Upper lobe of right lung (tissue), 1 donor: ENCODE measurements at regions not wholly inside any gene's neighbourhood (a gene's known extent, or its start where the extent isn't known, plus 50 kb on each side); places are given as distances from the start of the nearest gene placed in this dataset.

Experiments
- ATAC-seq: fragments of 200-7000 bp; cut with Tn5 transposase; one replicate; pipeline ENCODE4 v1.9.1; 2020; ENCODE audit warnings: mild to moderate bottlenecking, moderate library complexity
- DNase-seq: peaks from one replicate; pipeline ENCODE4 v3.0.0-alpha.2; 2020
- H3K27ac ChIP-seq: fragments of 200-600 bp; one replicate; pipeline ENCODE4 v1.8.0; 2022
- H3K27me3 ChIP-seq: fragments of 200-600 bp; one replicate; pipeline ENCODE4 v1.8.0; 2022; ENCODE audit warnings: mild to moderate bottlenecking
- H3K36me3 ChIP-seq: fragments of 200-600 bp; one replicate; pipeline ENCODE4 v1.8.0; 2022
- H3K4me1 ChIP-seq: fragments of 200-600 bp; one replicate; pipeline ENCODE4 v1.8.0; 2022
- H3K4me3 ChIP-seq: fragments of 200-600 bp; one replicate; pipeline ENCODE4 v1.8.0; 2022; ENCODE audit warnings: mild to moderate bottlenecking
- H3K9me3 ChIP-seq: fragments of 200-600 bp; one replicate; pipeline ENCODE4 v1.8.0; 2022
- CTCF ChIP-seq: fragments of 200-600 bp; IDR thresholded peaks from one replicate; pipeline ENCODE4 v1.8.0; 2022; ENCODE audit warnings: antibody characterized with exemption
- intact Hi-C: fragments of 100-400 bp; cut with DNase I; formaldehyde crosslinking; loops from one replicate; pipeline ENCODE4 v1.11.0; 2022
- donor health status: DM: no; HTN: yes; CAD: no; lungs with severe emphysema.

GRCh38 chrX:140917354-140918115 lies 84.9 kb upstream of the SPANXB1 start:
- intact Hi-C loops: no loop called here
- no peak overlapping the region for H3K4me3 ChIP-seq
- DNase-seq (no peak), ATAC-seq (no peak)
- H3K27me3 ChIP-seq: no peaks in the 10 kb centered on the region
- H3K36me3 ChIP-seq: no peaks in the 10 kb centered on the region
- H3K4me1 ChIP-seq: no peaks in the 10 kb centered on the region
- TF ChIP-seq CTCF: no peak
- H3K9me3 ChIP-seq: no peaks in the 10 kb centered on the region
- H3K27ac ChIP-seq: no peak overlapping the region

DNA sequence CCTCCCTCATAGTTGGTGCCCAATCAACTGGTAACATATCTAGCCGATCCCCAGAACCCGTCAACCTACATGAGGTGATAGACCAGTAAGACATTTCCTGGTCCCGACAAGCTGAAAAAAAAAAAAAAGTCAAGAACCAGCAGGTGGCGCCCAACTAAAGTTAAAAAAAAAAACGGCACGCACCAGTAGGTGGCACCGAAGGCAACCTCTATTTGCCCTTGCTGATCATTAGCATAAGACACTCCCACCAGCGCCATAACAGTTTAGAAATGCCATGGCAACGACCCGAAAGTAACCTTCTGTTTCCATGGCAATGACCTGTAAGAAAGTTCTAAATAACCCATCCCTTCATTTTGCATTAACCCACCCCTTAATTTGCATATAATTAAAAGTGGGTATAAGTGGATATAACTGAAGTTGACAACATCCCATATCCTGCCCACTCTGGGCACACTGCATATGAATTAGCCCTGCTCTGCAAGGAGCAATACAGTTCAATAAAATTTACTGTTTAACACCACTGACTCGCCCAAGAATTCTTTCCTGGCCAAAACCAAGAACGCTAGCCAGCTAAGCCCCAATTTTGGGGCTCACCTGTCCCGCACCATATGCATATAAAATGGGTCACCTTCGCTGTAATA lies 83.9 kb upstream of the SPANXB1 start:
- no peak overlapping the region for H3K4me3 ChIP-seq
- intact Hi-C loops: no loop called here
- H3K27ac ChIP-seq: no peak overlapping the region
- DNase-seq (no peak), ATAC-seq (peak; percentile 78)
- no peaks in the 10 kb centered on the region for H3K4me1 ChIP-seq
- peak; percentile 33 for TF ChIP-seq CTCF
- H3K27me3 ChIP-seq: no peaks in the 10 kb centered on the region
- no peaks in the 10 kb centered on the region for H3K9me3 ChIP-seq
- no peaks in the 10 kb centered on the region for H3K36me3 ChIP-seq

GRCh38 chrX:140920416-140920815 lies 82.0 kb upstream of the SPANXB1 start:
- H3K27me3 ChIP-seq: no peaks in the 10 kb centered on the region
- H3K36me3 ChIP-seq: no peaks in the 10 kb centered on the region
- no peak overlapping the region for H3K4me3 ChIP-seq
- no peaks in the 10 kb centered on the region for H3K9me3 ChIP-seq
- no peak for ATAC-seq
- no peak overlapping the region for H3K27ac ChIP-seq
- no peak for DNase-seq
- intact Hi-C loops: no loop called here
- TF ChIP-seq CTCF: no peak
- H3K4me1 ChIP-seq: no peaks in the 10 kb centered on the region

- Histone ChIP-seq H3K4me3 (no peak overlapping the region), H3K27me3 (no peaks in the 10 kb centered on the region), H3K27ac (no peak overlapping the region), H3K4me1 (no peaks in the 10 kb centered on the region), H3K9me3 (no peaks in the 10 kb centered on the region), H3K36me3 (no peaks in the 10 kb centered on the region)
- no peak for TF ChIP-seq CTCF
- no peak for DNase-seq
- no peak for ATAC-seq
- intact Hi-C loops: no loop called here
Measured at GRCh38 chrX:140923118-140923517, 79.3 kb upstream of the SPANXB1 start.

- H3K4me3 ChIP-seq: no peak overlapping the region
- ATAC-seq (no peak), DNase-seq (no peak)
- H3K9me3 ChIP-seq: no peaks in the 10 kb centered on the region
- TF ChIP-seq CTCF: no peak
- no peaks in the 10 kb centered on the region for H3K36me3 ChIP-seq
- H3K27me3 ChIP-seq: no peaks in the 10 kb centered on the region
- H3K4me1 ChIP-seq: no peaks in the 10 kb centered on the region
- intact Hi-C loops: no loop called here
- no peak overlapping the region for H3K27ac ChIP-seq
Measured at GRCh38 chrX:140928739-140929138, 73.7 kb upstream of the SPANXB1 start.
